Keratinocyte (primary cell): ENCODE measurements at regions not wholly inside any gene's neighbourhood (a gene's known extent, or its start where the extent isn't known, plus 50 kb on each side); places are given as distances from the start of the nearest gene placed in this dataset.
A peak's percentile ranks its signal among the peaks of the same experiment; 100 is the strongest.

Experiments used
- DNase-seq: peaks from one replicate; pipeline ENCODE4 v3.0.0-alpha.2; 2011; ENCODE audit warnings: low read depth, missing footprints, low spot score
- FAIRE-seq: peaks from 2 replicates; lab custom pipeline; 2011; peaks lifted over from hg19 to GRCh38; lab: Jason Lieb, UNC
- H2AFZ ChIP-seq: 2 replicates; pipeline ENCODE4 v1.6.0; 2012; ENCODE audit warnings: low read length, control low read depth, inconsistent platforms; ENCODE audit not compliant: control insufficient read depth
- H3K27ac ChIP-seq: 2 replicates; pipeline ENCODE4 v1.5.1; 2011; ENCODE audit warnings: low read length; ENCODE audit not compliant: control insufficient read depth, insufficient read depth
- H3K27me3 ChIP-seq: 3 replicates; pipeline ENCODE4 v1.6.0; 2011; ENCODE audit warnings: low read length; ENCODE audit not compliant: control insufficient read depth, insufficient read depth; ENCODE audit errors: extremely low read depth
- H3K36me3 ChIP-seq, 2 experiments: 2 replicates in 1 of 2; 3 replicates in 1 of 2; pipeline ENCODE4 v1.5.1; 2011; ENCODE audit warnings: low read length in 2 of 2, mild to moderate bottlenecking in 1 of 2; ENCODE audit not compliant: control insufficient read depth in 2 of 2, insufficient read depth in 2 of 2; ENCODE audit errors: extremely low read depth in 1 of 2
- H3K4me1 ChIP-seq: 3 replicates; pipeline ENCODE4 v1.5.1; 2011; ENCODE audit warnings: low read length; ENCODE audit not compliant: control insufficient read depth, insufficient read depth; ENCODE audit errors: extremely low read depth
- H3K4me2 ChIP-seq: 3 replicates; pipeline ENCODE4 v1.6.0; 2011; ENCODE audit warnings: low read depth, low read length; ENCODE audit not compliant: control insufficient read depth, insufficient read depth; ENCODE audit errors: extremely low read depth
- H3K4me3 ChIP-seq, 3 experiments: fragments of 200-600 bp in 1 of 3; sonication (generic) in 1 of 3; 2 replicates in 2 of 3; 3 replicates in 1 of 3; pipeline ENCODE4 v1.5.1; 2011 to 2016; ENCODE audit warnings: low read length in 3 of 3, mild to moderate bottlenecking in 3 of 3, control low read depth in 2 of 3, inconsistent platforms in 1 of 3, low read depth in 1 of 3, mixed read lengths in 1 of 3, mixed run types in 1 of 3, moderate library complexity in 1 of 3; ENCODE audit not compliant: control insufficient read depth in 2 of 3, insufficient read depth in 2 of 3; ENCODE audit errors: extremely low read depth in 1 of 3
- H3K79me2 ChIP-seq: 2 replicates; pipeline ENCODE4 v1.6.0; 2012; ENCODE audit warnings: low read length; ENCODE audit not compliant: control insufficient read depth, insufficient read depth
- H3K9ac ChIP-seq: 3 replicates; pipeline ENCODE4 v1.6.0; 2011; ENCODE audit warnings: low read length; ENCODE audit not compliant: control insufficient read depth, insufficient read depth; ENCODE audit errors: extremely low read depth
- H3K9me1 ChIP-seq: 3 replicates; pipeline ENCODE4 v1.6.0; 2011; ENCODE audit warnings: low read length; ENCODE audit not compliant: control insufficient read depth, insufficient read depth; ENCODE audit errors: extremely low read depth
- H3K9me3 ChIP-seq: 2 replicates; pipeline ENCODE4 v1.5.1; 2012; ENCODE audit warnings: low read depth, low read length; ENCODE audit not compliant: control insufficient read depth
- H4K20me1 ChIP-seq: 3 replicates; pipeline ENCODE4 v1.6.0; 2011; ENCODE audit warnings: low read length; ENCODE audit not compliant: control insufficient read depth, insufficient read depth; ENCODE audit errors: extremely low read depth
- CTCF ChIP-seq, 3 experiments: IDR thresholded peaks in 1 of 3; conservative IDR thresholded peaks in 1 of 3; optimal IDR thresholded peaks in 1 of 3; 2 replicates in 2 of 3; 3 replicates in 1 of 3; pipeline versions ENCODE3 to v1.5.1; 2011; ENCODE audit warnings: low read length in 3 of 3, mild to moderate bottlenecking in 3 of 3, moderate library complexity in 2 of 3, control low read depth in 1 of 3, inconsistent platforms in 1 of 3; ENCODE audit not compliant: insufficient read depth in 2 of 3; ENCODE audit errors: extremely low read depth in 1 of 3
- EZH2 ChIP-seq: IDR thresholded peaks from one replicate; pipeline ENCODE4 v1.6.1; 2012; ENCODE audit warnings: inconsistent platforms, mild to moderate bottlenecking, low read length, moderate library complexity
- dilution Hi-C: fragments of 300-500 bp; cut with MboI; formaldehyde crosslinking; loops from one replicate; pipeline ENCODE4 v1.7.0; 2020; ENCODE audit warnings: low sequenced_read_pairs; ENCODE audit not compliant: extremely low pct_ligation_motif_present

GRCh38 chr1:61569303-61569621, 155.7 kb downstream of the TM2D1 start:
- DNase-seq = no peak
- Histone ChIP-seq H2AFZ (peak overlapping the region; percentile 51), H3K79me2 (no peaks in the 10 kb centered on the region), H3K9me3 (peaks cover 6% of the 10 kb centered on the region), H3K4me3 (no peak overlapping the region), H3K4me2 (no peak overlapping the region), H3K36me3 (no peaks in the 10 kb centered on the region), H3K9ac (no peak overlapping the region), H3K9me1 (no peaks in the 10 kb centered on the region), H4K20me1 (no peaks in the 10 kb centered on the region), H3K27ac (no peak overlapping the region), H3K27me3 (no peaks in the 10 kb centered on the region), H3K4me1 (no peaks in the 10 kb centered on the region)
- dilution Hi-C loops = no loop called here
- FAIRE-seq = peak; percentile 23
- TF ChIP-seq EZH2 = no peak
- TF ChIP-seq CTCF (optimal IDR thresholded peaks at IDR 0.05 in 1 of 3, IDR thresholded peaks at IDR 0.05 in 1 of 3, conservative IDR thresholded peaks at IDR 0.05 in 1 of 3; ENCODE audit: extremely low read depth in 1 of 3, insufficient read depth in 2 of 3, low read length in 3 of 3) = no peak

GRCh38 chr1:61568460-61569302, 156.3 kb downstream of the TM2D1 start:
- DNase-seq (no peak), FAIRE-seq (no peak)
- H3K36me3 ChIP-seq = no peaks in the 10 kb centered on the region
- H3K79me2 ChIP-seq = no peaks in the 10 kb centered on the region
- H3K9me3 ChIP-seq = peaks cover 6% of the 10 kb centered on the region
- no peak overlapping the region for H3K4me2 ChIP-seq
- H2AFZ ChIP-seq = peak overlapping the region; percentile 51
- dilution Hi-C loops = no loop called here
- H3K9ac ChIP-seq = no peak overlapping the region
- no peaks in the 10 kb centered on the region for H3K4me1 ChIP-seq
- TF ChIP-seq EZH2 (no peak), CTCF (optimal IDR thresholded peaks at IDR 0.05 in 1 of 3, IDR thresholded peaks at IDR 0.05 in 1 of 3, conservative IDR thresholded peaks at IDR 0.05 in 1 of 3; ENCODE audit: extremely low read depth in 1 of 3, insufficient read depth in 2 of 3, low read length in 3 of 3) (no peak)
- no peaks in the 10 kb centered on the region for H4K20me1 ChIP-seq
- no peaks in the 10 kb centered on the region for H3K9me1 ChIP-seq
- no peaks in the 10 kb centered on the region for H3K27me3 ChIP-seq
- no peak overlapping the region for H3K4me3 ChIP-seq
- no peak overlapping the region for H3K27ac ChIP-seq
